ENCODE measurements at regions not wholly inside any gene's neighbourhood (a gene's known extent, or its start where the extent isn't known, plus 50 kb on each side); places are given as distances from the start of the nearest gene placed in this dataset.

DNA sequence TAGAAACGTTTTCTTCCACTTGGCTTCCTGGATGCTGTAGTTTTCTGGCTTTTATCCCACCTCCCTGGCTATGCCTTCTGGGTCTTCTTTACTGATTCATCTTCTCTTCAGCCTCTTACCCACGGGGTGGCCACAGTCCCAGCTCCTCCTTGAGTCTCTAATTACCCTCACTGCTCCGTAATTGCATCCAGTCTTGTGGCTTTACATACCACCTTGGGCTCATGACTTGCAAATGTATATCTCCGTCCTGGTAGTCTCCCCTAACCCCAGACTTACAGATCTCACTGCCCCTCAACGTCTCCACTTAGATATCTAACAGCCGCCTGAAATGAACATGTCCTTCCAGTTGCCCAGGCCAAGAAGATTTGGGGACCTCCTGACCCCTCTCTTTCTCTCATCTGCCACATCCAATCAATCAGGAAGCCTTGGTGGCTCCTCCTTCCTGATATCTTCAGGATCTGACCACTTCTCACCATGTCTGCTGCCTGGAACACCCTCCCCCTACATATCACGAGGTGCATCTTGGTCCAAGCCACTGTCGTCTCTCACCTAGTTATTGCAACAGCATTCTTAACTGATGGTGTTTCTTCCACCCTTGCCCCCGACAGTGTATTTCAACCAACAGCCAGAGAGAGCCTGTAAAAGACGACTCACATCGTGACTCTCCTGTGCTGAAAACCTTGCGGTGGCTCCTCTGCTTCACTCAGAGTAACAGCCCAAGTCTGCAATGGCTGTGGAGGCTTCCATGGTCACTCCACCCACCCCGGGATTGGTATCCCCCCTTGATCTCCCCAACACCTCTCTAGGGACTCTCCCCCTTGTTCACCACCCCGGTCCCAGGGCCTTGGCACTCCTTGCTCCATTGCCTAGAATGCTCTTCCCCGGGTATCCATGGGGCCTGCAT, 219.0 kb upstream of the POU3F1 start:
- POLR2A ChIA-PET = no interaction called here
- H3K36me3 Mint-ChIP-seq = no peaks in the 10 kb centered on the region
- H3K4me3 Mint-ChIP-seq = no peak overlapping the region
- peaks cover 16% of the 10 kb centered on the region for H3K27me3 Mint-ChIP-seq
- no peaks in the 10 kb centered on the region for H3K9me3 Mint-ChIP-seq
- no peak overlapping the region for H3K27ac Mint-ChIP-seq
- no peaks in the 10 kb centered on the region for H3K4me1 Mint-ChIP-seq
- ATAC-seq (ENCODE audit: low read depth) (no peak), DNase-seq (no peak)

DNA sequence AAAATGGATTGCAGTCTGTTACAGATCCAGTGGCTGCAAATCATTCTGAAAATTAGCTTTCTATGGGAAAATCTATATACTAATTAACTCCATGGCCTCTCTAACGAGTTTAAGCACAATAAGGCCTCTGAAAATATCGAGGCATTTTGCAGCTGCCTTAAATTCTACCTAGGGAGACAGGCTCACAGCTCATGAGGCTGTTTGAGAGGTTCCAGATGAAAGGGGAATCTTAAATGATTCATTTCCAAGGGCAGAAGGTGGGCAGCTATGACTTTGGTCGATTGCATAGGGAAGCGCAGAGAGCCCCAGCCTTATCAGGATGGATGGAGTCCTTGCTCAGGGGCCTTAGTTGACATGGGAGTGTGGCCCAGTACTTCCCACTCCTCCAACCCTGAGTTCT, 216.8 kb upstream of the POU3F1 start:
- Mint-ChIP-seq H3K36me3 (no peaks in the 10 kb centered on the region), H3K27ac (no peak overlapping the region), H3K9me3 (no peaks in the 10 kb centered on the region), H3K27me3 (peaks cover 18% of the 10 kb centered on the region), H3K4me1 (no peaks in the 10 kb centered on the region), H3K4me3 (no peak overlapping the region)
- POLR2A ChIA-PET = no interaction called here
- DNase-seq = no peak
- no peak for ATAC-seq (ENCODE audit: low read depth)

DNA sequence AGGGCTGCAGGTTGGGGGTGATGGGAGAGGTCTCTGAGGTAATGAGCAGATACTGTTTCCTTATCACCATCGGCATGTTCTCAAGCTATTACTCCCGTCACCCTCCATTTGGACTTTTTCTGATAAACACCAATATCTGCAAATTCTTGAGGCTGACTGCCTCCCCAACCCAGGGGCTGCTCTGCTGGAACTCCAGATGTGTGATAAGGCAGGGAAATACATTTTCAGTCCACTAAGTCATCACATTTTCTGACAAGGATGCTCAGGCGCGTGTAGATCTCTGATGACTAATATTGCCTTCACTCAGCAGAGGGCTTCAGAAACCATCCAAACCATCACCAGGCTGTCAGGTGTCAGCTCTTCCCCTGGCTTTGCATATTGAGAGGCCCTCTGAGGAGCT, 215.0 kb upstream of the POU3F1 start:
- Mint-ChIP-seq H3K4me3 (no peak overlapping the region), H3K27me3 (peaks cover 9% of the 10 kb centered on the region), H3K36me3 (no peaks in the 10 kb centered on the region), H3K4me1 (no peaks in the 10 kb centered on the region), H3K27ac (no peak overlapping the region), H3K9me3 (no peaks in the 10 kb centered on the region)
- ATAC-seq (ENCODE audit: low read depth) (no peak), DNase-seq (no peak)
- POLR2A ChIA-PET = no interaction called here

DNA sequence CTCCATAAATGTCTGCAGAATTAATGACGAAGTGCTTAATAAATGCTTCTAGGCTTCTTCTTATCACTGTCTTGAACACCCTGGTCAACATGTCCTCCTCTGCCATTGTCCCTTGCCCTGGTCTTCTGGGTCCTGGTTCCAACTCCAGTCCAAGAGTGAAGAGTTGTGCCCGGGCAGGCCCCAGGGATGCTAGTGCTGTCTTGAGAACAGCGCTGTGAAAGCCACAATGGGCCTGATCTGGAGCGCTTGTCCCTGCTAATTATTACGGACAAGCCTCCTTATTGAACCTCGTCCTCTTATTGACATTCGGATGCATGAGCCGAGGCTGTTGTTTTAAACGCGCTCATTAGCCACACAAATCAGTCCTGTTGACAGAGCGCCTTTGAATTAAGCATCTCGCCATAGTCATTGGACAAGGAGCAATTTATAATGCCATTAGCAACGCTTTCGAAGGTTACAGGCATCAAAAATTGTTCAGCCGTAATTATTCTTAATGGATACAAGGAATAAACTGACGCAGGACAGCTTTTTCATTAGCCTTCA, 211.6 kb upstream of the POU3F1 start:
- POLR2A ChIA-PET = no interaction called here
- Mint-ChIP-seq H3K4me1 (peaks cover 4% of the 10 kb centered on the region), H3K27me3 (peaks cover 8% of the 10 kb centered on the region), H3K27ac (no peak overlapping the region), H3K4me3 (no peak overlapping the region), H3K9me3 (no peaks in the 10 kb centered on the region), H3K36me3 (no peaks in the 10 kb centered on the region)
- no peak for ATAC-seq (ENCODE audit: low read depth)
- DNase-seq = no peak

DNA sequence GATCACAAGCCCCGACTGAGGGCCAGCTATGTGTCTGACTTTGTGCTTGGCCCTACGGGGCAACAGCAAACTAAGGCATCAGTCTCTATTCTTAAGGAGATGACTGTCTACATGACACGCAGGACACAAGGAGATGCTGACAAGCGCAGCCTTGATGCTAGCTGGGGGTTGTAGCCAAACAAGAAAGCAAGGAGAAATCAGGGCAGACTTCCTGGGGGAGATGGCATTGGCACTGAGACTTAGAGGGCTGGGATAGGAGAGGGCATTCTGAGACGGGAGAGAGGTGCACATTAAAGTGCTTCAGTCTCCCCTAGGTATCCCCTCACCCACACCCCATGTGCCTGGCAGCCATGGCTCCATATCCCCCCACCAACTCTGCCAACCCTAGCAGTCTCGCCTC, 210.8 kb upstream of the POU3F1 start:
- H3K9me3 Mint-ChIP-seq = no peaks in the 10 kb centered on the region
- H3K4me3 Mint-ChIP-seq = no peak overlapping the region
- no peak overlapping the region for H3K27ac Mint-ChIP-seq
- H3K36me3 Mint-ChIP-seq = no peaks in the 10 kb centered on the region
- POLR2A ChIA-PET = no interaction called here
- ATAC-seq (ENCODE audit: low read depth) (no peak), DNase-seq (no peak)
- H3K27me3 Mint-ChIP-seq = peaks cover 12% of the 10 kb centered on the region
- H3K4me1 Mint-ChIP-seq = peaks cover 4% of the 10 kb centered on the region

DNA sequence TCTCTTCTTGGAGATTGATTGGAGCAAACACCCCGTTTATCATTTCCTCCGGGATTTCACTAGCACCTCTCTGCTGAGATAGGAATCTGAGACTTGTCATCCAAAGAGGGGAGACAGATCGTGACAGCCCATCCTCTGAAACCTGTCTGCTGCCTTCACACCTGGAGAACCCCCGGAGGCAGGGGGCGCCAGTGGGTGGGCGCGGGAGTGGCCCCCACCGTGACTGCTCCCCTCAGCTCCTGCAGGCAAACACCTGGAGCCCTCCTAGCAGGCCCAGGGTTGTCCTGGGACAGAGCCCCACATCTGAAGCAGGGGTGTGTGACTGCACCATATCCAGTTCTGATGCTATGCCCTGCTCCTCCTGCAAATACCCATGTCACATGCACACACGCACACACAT, 209.5 kb upstream of the POU3F1 start:
- Mint-ChIP-seq H3K4me1 (peaks cover 4% of the 10 kb centered on the region), H3K27me3 (peaks cover 6% of the 10 kb centered on the region), H3K27ac (no peak overlapping the region), H3K9me3 (no peaks in the 10 kb centered on the region), H3K36me3 (no peaks in the 10 kb centered on the region), H3K4me3 (no peak overlapping the region)
- no peak for DNase-seq
- POLR2A ChIA-PET = no interaction called here
- ATAC-seq (ENCODE audit: low read depth) = no peak

DNA sequence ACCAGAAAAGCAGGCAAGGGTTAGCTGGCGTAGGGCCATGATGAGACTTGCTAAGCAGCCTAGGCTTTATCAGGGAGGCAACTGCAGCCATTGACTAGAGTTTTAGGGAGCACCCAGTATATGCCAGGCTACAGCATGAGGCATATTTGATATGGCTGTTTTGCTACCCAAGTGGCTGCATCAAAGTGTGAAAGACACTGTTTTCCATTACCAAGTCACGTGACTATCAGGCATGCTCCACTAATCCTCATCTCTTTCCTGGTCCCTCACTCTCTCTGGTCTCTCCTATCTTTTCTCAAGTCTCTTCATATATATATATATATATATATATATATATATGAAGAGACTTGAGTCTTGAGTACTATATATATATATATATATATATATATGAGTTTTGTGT, 206.7 kb upstream of the POU3F1 start:
- H3K27ac Mint-ChIP-seq = no peak overlapping the region

DNA sequence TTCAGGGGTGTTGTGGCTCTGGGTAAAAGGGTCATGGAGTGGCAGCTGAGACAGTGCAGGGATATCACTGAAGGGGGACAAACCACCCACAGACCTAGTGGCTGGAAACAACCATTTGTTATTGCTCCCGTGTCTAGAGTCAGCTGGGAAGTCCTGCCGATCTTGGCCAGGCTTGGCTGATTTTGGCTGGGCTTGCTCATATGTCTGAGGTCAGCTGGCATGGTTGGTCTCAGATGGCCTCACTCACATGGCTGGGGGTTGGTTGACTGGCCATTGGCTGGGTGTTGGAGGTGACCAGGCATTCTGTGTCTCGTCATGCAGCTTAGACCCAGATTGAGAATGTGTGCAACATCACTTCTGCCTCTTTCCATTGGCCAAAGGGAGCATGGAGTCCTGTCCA, 203.8 kb upstream of the POU3F1 start:
- POLR2A ChIA-PET = no interaction called here
- Mint-ChIP-seq H3K9me3 (no peaks in the 10 kb centered on the region), H3K27ac (no peak overlapping the region), H3K4me3 (no peak overlapping the region), H3K27me3 (peaks cover 10% of the 10 kb centered on the region), H3K36me3 (no peaks in the 10 kb centered on the region), H3K4me1 (peaks cover 4% of the 10 kb centered on the region)
- DNase-seq (no peak), ATAC-seq (ENCODE audit: low read depth) (no peak)

More for the DNA sequence above, 206.7 kb upstream of the POU3F1 start:
- no peak for ATAC-seq (ENCODE audit: low read depth)
- Mint-ChIP-seq H3K36me3 (no peaks in the 10 kb centered on the region), H3K27me3 (peaks cover 10% of the 10 kb centered on the region), H3K4me1 (peaks cover 4% of the 10 kb centered on the region), H3K4me3 (no peak overlapping the region), H3K9me3 (no peaks in the 10 kb centered on the region)
- DNase-seq = no peak
- POLR2A ChIA-PET = no interaction called here

DNA sequence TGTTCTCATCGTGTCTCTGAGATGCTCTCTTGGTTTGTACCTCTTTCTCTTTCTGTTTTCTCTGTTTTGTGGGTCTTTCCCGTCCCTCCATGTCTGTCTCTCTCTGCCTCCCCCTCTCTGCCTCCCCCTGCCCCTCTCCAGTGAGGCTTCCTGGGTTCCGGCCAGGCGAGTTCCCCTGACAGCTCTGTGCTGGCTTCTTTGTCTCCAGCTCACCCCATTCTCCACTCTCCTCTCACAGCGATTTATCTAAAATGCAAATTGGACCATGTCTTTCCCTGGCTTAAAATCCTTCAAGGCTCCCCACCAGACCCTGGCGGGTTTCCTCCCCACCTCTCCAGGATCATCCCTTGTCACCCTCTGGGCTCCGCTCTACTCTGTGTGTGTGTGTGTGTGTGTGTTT, 202.4 kb upstream of the POU3F1 start:
- H3K27ac Mint-ChIP-seq = peak overlapping the region; percentile 74
- peaks cover 2% of the 10 kb centered on the region for H3K4me1 Mint-ChIP-seq
- H3K27me3 Mint-ChIP-seq = peaks cover 10% of the 10 kb centered on the region
- ATAC-seq (ENCODE audit: low read depth) (no peak), DNase-seq (no peak)
- H3K36me3 Mint-ChIP-seq = no peaks in the 10 kb centered on the region
- POLR2A ChIA-PET = no interaction called here
- H3K9me3 Mint-ChIP-seq = no peaks in the 10 kb centered on the region
- no peak overlapping the region for H3K4me3 Mint-ChIP-seq

DNA sequence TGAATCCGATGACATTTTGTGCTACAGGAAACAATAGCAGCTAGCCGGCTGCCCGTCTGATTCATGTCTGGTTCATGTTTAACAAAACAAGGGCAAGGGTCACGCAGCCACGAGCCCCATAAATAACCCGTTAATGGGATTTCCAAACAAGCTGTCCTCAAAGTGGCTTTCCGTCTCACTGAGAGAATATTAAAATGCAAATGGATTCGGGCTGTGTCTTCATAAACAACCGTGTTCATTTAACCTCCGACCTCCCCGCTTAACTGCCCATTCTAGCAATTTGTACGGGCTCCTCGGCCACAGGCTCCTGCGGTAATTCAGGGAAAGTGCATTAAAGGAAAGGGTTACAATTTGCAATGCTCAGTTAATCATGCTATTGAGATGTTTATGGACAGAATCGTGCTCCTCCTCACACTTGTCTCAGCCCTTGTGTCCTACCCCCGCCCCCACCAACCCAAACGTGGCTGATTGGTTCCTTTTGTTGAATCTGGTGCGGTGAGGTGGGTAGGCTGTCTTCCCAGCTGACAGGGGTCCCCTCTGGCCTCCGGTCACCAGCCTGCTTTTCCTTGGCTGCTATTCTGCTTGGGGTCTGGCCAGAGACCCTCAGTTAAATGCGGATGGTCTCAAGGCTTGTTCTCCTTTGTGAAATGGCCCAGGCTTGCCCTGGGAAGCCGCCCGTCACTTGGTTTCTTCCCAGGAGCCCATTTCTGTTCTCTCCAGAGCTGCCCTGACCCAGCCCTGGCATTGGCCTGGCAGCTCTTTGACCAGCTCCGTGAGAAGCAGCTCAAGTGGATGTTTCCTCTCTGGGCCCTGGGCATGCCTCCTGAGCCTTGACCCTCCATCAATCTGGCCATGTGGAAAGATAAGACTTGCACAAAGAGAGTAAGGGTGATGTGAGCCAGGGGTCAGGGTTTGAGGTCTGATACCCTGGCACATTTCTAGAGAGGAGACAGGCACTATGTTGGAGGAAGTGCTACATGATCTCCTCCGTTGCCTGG, 200.7 kb upstream of the POU3F1 start:
- peaks cover 6% of the 10 kb centered on the region for H3K27me3 Mint-ChIP-seq
- H3K4me1 Mint-ChIP-seq = no peaks in the 10 kb centered on the region
- H3K4me3 Mint-ChIP-seq = no peak overlapping the region
- ATAC-seq (ENCODE audit: low read depth) (no peak), DNase-seq (no peak)
- H3K36me3 Mint-ChIP-seq = no peaks in the 10 kb centered on the region
- H3K9me3 Mint-ChIP-seq = no peaks in the 10 kb centered on the region
- POLR2A ChIA-PET = no interaction called here
- H3K27ac Mint-ChIP-seq = no peak overlapping the region

DNA sequence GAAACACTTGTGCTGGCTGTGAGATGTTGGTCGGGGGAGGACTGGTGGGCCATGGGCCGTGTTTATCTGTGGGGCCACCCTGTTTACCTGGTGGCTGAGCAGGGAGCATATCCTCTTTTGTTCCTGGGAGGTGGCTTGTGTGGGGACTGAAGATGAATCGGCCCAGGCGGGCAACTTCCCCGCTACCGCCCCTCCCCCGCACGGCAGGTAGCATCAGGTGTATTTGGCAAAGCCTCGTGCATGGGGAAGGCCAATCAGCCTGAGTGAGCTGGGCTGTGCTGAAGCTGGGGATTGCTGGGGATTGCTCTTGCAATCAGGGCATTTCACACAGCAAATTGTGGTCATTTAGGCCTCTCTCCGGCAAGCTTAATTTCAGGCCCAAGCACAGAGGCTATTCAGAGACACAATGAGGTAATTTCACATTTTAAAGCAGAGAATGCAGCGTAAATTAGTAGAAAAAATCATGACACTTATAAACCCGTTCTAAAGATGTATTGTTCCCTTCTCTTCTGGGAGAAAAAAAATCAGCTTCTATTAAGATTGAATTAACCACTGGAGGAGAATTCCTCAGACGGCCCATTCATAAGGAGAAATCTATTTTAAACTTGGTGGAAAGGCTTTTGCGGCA, 197.7 kb upstream of the POU3F1 start:
- DNase-seq (no peak), ATAC-seq (ENCODE audit: low read depth) (no peak)
- Mint-ChIP-seq H3K4me3 (no peak overlapping the region), H3K4me1 (no peaks in the 10 kb centered on the region), H3K27ac (no peak overlapping the region), H3K27me3 (peaks cover 4% of the 10 kb centered on the region), H3K9me3 (no peaks in the 10 kb centered on the region), H3K36me3 (no peaks in the 10 kb centered on the region)
- POLR2A ChIA-PET = no interaction called here

DNA sequence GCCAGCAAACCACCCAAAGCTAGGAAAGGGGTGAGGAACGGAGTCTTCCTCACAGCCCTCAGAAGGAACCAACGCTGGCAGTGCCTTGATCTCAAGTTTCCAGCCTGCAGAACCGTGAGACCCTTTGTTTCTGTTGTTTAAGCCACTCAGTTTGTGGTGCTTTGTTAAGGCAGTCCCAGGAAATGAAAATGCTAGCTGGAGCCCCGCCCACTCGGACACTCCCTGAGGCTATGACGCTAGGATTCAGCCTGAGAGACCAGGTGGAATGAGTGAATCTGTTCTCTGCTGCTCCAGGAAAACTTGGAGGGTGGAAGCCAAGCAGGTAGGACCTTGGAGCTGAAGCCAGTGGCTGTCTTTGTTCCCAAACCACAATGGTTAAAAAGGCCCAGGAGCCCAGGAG, 196.5 kb upstream of the POU3F1 start:
- Mint-ChIP-seq H3K27me3 (no peaks in the 10 kb centered on the region), H3K4me3 (no peak overlapping the region), H3K9me3 (no peaks in the 10 kb centered on the region), H3K4me1 (no peaks in the 10 kb centered on the region), H3K36me3 (no peaks in the 10 kb centered on the region), H3K27ac (no peak overlapping the region)
- POLR2A ChIA-PET = no interaction called here
- no peak for DNase-seq
- no peak for ATAC-seq (ENCODE audit: low read depth)

DNA sequence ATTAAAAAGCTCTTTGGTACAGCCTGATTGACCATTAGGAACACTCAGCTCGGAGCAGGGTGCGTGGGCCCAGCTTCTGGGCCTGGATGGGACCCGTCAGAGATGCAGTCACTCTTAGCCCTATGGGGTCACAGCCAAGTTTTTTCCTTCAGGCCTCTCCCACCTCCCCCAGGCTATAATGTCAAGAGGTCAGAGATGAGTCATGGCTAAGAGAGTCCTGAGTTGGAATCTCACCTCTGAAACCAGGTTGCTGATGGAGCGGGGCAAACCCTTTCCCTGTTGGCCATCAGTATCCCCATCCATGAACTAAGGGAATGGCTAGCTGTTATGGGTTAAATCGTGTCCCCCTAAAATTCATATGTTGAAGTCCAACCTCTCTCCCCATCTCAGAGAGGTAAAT, 195.9 kb upstream of the POU3F1 start:
- no peaks in the 10 kb centered on the region for H3K36me3 Mint-ChIP-seq
- H3K9me3 Mint-ChIP-seq = no peaks in the 10 kb centered on the region
- POLR2A ChIA-PET = no interaction called here
- no peak overlapping the region for H3K27ac Mint-ChIP-seq
- no peaks in the 10 kb centered on the region for H3K4me1 Mint-ChIP-seq
- no peak overlapping the region for H3K4me3 Mint-ChIP-seq
- DNase-seq (no peak), ATAC-seq (ENCODE audit: low read depth) (no peak)
- H3K27me3 Mint-ChIP-seq = no peaks in the 10 kb centered on the region

Measured in activated naive CD8-positive, alpha-beta T cell treated with anti-CD3 and anti-CD28 coated beads, Interleukin-2, amount 10 ng/mL, durations not matched to agents 7 days and 5 days (primary cell).